Hepatocyte (in vitro differentiated cells): ENCODE measurements at regions not wholly inside any gene's neighbourhood (a gene's known extent, or its start where the extent isn't known, plus 50 kb on each side); places are given as distances from the start of the nearest gene placed in this dataset.

Experiments used
- CTCF ChIP-seq: fragments of 200-600 bp; sonication (generic); IDR thresholded peaks from 2 replicates; pipeline ENCODE4 v1.5.1; 2016; ENCODE audit warnings: antibody characterized with exemption, mild to moderate bottlenecking; ENCODE audit not compliant: poor library complexity
- EZH2 ChIP-seq: fragments of 200-600 bp; sonication (generic); IDR thresholded peaks from 2 replicates; pipeline ENCODE4 v1.6.1; 2016; ENCODE audit warnings: antibody characterized with exemption, mild to moderate bottlenecking, borderline replicate concordance
- EZH2phosphoT487 ChIP-seq: fragments of 200-600 bp; sonication (generic); IDR thresholded peaks from one replicate; pipeline ENCODE4 v1.6.1; 2018; ENCODE audit warnings: antibody characterized with exemption, mild to moderate bottlenecking, low read depth, moderate library complexity; ENCODE audit not compliant: unreplicated experiment, severe bottlenecking

- TF ChIP-seq CTCF (no peak), EZH2phosphoT487 (no peak), EZH2 (no peak)
Observed at GRCh38 chr6:98287876-98288275, 546.5 kb upstream of the POU3F2 start.
